Kidney glomerular epithelial cell (primary cell): ENCODE measurements at regions not wholly inside any gene's neighbourhood (a gene's known extent, or its start where the extent isn't known, plus 50 kb on each side); places are given as distances from the start of the nearest gene placed in this dataset.

ENCODE experiments used
- DNase-seq: peaks from one replicate; lab custom pipeline; 2025; lab: John Stamatoyannopoulos, UW

DNA sequence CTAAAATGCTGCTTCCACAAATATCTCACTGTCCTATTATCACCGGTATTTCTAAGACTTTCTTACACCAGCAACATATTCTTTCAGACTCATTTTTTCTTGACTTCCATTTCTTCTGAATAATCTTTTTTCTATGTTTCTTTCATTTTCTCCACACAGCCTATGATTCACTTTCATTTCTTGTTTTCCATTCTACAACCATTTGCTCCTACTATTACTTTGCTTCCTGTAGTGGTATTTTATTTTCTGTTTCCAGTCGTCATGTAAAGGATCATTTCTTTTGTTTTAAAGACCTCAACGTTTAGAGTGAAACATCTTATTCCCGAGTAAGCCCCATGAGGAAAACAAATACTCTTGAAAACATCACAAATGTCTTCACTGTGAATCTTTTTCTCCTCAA lies 182.2 kb upstream of the MDGA2 start:
- DNase-seq, result no peak

DNA sequence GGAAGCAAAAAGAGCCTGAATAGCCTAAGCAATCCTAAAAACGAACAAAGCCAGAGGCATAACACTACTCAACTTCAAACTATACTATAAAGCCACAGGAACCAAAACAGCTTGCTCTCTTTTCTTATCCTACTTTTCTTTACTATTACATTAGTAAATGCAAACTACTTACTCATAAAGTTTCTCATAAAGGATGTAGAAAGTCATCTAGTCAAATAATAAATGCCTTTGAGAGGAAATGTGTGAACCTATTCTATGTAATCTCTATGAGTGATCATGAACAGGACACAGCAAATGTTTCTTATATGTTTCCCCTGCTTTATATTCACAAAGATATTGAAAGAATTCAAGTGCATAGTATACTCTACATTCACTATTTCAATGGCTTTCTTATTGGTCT lies 176.9 kb upstream of the MDGA2 start:
- no peak for DNase-seq

DNA sequence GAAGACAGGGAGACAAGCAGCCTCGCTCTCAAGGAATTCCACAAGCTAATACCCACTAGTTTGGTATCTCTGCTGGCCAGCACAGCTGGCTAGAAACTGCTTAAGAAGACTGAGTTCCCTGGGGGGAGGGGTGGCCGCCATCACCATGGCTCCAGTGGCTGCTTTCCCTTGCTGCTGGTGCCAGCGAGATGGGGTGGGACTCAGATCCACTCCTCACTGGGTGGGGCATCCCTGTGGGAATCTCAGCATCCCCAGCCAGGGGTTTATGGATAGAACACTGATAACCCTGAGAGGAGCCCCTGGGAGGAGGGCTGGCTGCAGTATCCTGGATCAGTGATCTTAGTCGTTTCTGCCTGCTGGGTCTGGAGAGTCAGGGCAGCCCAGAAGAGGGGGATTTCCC lies 170.6 kb upstream of the MDGA2 start:
- DNase-seq, result no peak

GRCh38 chr14:47843236-47843635 lies 167.8 kb upstream of the MDGA2 start:
- DNase-seq, result no peak

- DNase-seq, result peak; percentile 23
These were observed 157.6 kb upstream of the MDGA2 start for GRCh38 chr14:47833011-47833410.

DNA sequence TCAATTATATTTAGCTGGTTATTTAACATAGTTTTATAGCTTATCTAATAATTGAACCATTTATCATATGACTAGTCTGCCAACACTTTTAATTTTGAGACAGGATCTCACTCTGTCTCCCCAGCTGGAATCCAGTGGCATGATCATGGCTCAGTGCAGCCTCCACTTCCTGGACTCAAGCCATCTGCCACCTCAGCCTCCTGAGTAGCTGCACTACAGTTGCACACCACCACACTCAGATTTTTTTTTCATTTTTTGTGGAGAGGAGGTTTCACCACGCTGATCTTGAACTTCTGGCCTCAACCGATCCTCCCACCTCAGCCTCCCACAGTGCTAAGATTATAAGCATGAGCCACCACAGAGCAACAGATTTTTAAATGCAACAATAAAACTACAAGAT lies 151.4 kb upstream of the MDGA2 start:
- no peak for DNase-seq

GRCh38 chr14:47822326-47822725 lies 146.9 kb upstream of the MDGA2 start:
- DNase-seq, result no peak

- DNase-seq, result no peak
These were observed 145.7 kb upstream of the MDGA2 start for GRCh38 chr14:47821135-47821534.

- DNase-seq, result no peak
These were observed 115.1 kb upstream of the MDGA2 start for GRCh38 chr14:47790477-47790876.

DNA sequence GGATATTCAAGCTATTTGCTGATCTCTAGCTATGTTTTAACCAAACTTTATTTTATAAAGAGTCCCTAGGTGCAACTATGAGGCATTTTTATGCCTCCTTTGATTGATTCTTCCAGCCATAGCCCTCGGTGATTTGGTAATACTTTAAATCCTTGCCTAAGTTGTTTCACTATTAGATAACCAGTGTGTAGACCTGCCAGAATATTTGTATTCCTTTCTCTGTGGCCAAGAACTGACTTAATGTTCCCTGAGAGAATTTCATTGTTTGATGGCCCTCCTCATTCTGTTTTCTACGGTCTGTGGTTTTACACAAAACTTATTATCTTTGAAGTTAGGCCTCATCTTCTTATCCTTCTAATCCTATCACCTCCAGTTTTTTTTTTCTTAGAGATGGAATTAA lies 109.7 kb upstream of the MDGA2 start:
- no peak for DNase-seq

GRCh38 chr14:47778631-47779030 lies 103.2 kb upstream of the MDGA2 start:
- no peak for DNase-seq

- no peak for DNase-seq
These were observed 97.2 kb upstream of the MDGA2 start for GRCh38 chr14:47772652-47773051.

DNA sequence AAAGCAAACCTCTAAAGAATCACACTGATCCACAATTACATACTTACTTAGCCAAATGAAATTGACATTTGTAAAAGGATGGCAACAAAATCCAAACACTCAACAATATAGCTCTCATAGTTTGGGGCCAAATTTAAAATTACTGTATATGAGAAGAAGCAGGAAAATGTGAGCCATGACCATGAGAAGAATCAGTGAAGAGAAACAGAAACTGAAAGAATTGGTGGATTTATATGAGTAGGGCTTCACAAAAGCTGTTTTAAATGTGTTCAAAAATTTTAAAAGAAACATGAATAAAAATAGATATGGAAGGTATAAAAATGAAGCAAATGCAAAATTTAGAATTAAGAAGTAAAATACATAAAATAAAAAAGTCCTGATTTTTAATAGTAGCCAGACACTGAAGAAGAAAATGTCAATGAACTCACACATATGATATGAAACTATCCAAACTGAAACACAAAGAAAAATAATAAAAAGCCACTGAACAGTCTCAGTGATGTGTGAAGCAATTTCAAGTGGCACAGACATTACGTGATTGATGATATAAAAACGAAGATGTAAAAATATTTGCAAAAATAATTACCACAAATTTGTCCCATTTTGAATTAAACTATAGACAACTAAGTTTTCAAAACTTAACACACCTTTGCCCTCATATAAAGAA lies 87.9 kb upstream of the MDGA2 start:
- DNase-seq, result no peak

- DNase-seq, result no peak
These were observed 71.6 kb upstream of the MDGA2 start for GRCh38 chr14:47746986-47747385.

DNA sequence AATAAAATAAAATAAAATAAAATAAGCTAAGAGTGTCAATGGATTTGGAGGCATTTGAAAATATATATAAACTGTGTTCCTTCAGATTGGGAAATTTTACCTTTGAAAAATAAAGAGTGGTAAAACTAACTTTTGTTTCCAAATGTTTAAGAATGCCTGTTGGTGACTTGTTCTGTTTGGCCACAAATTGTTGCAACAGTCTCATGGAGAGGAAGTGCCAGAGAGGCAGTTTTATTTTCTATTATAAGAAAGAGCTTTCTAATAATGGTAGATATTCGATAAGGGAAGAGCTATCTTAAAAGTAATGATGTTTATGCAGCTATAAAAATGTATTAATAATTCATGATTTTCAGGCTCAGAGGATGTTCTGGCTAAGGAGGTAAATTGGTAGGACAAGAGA lies 68.8 kb upstream of the MDGA2 start:
- DNase-seq, result no peak

- no peak for DNase-seq
These were observed 64.1 kb upstream of the MDGA2 start for GRCh38 chr14:47739541-47739940.

DNA sequence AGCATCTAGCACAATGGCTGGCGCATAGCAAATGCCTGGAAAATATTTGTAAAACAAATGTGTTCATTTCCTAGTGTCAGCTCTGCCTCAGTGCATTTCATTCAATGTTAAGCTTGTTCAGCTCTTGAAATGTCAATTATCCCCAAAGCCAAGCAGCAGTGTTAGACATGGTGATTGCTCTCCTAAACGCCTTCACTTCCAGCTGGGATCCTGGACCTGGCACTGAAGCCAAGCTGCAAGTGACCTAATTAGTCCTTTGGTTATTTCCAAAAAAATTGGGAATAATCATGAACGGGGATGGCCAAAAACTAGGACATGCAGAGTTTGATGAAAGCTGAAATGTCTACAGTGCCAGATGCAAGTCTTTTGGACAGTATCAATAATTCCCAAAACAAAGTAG lies 54.9 kb upstream of the MDGA2 start:
- DNase-seq, result no peak
